ENCODE measurements at regions not wholly inside any gene's neighbourhood (a gene's known extent, or its start where the extent isn't known, plus 50 kb on each side); places are given as distances from the start of the nearest gene placed in this dataset.

GRCh38 chr6:167494698-167495435 lies 170.0 kb downstream of the TTLL2 start:
- Mint-ChIP-seq H3K27me3 (ENCODE audit: low read depth) (peaks cover 12% of the 10 kb centered on the region), H3K4me3 (no peak overlapping the region), H3K4me1 (ENCODE audit: low read depth) (no peaks in the 10 kb centered on the region), H3K36me3 (ENCODE audit: insufficient read depth) (no peaks in the 10 kb centered on the region), H3K9me3 (no peaks in the 10 kb centered on the region)
- ATAC-seq (no peak), DNase-seq (no peak)

- no peak for DNase-seq
- no peak overlapping the region for H3K4me3 Mint-ChIP-seq
- H3K27me3 Mint-ChIP-seq (ENCODE audit: low read depth) = peaks cover 11% of the 10 kb centered on the region
- no peak for ATAC-seq
- no peaks in the 10 kb centered on the region for H3K4me1 Mint-ChIP-seq (ENCODE audit: low read depth)
- H3K9me3 Mint-ChIP-seq = no peaks in the 10 kb centered on the region
- no peaks in the 10 kb centered on the region for H3K36me3 Mint-ChIP-seq (ENCODE audit: insufficient read depth)
Observed at GRCh38 chr6:167495506-167496401, 170.9 kb downstream of the TTLL2 start.

DNA sequence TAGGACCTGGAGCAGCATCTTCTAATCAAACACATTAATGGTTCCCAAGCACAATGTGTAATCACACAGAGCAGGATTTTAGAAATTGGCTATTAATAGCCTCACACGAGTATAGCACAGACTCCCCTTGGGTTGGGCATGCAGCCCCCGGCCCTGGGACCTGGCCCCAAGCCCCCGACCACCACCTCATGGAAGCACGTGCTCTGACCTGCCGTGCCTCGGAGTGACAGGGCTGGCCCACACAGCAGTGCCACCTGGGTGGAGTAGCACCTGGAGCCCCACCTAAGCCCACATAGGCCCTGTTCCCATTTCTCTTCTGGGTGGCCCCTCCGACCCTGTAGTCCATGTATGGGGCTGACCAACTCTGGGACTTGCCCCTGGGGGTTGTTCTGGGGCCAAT lies 171.8 kb downstream of the TTLL2 start:
- DNase-seq (no peak), ATAC-seq (no peak)
- no peaks in the 10 kb centered on the region for H3K9me3 Mint-ChIP-seq
- H3K36me3 Mint-ChIP-seq (ENCODE audit: insufficient read depth) = no peaks in the 10 kb centered on the region
- H3K27me3 Mint-ChIP-seq (ENCODE audit: low read depth) = peaks cover 7% of the 10 kb centered on the region
- no peaks in the 10 kb centered on the region for H3K4me1 Mint-ChIP-seq (ENCODE audit: low read depth)
- no peak overlapping the region for H3K4me3 Mint-ChIP-seq

DNA sequence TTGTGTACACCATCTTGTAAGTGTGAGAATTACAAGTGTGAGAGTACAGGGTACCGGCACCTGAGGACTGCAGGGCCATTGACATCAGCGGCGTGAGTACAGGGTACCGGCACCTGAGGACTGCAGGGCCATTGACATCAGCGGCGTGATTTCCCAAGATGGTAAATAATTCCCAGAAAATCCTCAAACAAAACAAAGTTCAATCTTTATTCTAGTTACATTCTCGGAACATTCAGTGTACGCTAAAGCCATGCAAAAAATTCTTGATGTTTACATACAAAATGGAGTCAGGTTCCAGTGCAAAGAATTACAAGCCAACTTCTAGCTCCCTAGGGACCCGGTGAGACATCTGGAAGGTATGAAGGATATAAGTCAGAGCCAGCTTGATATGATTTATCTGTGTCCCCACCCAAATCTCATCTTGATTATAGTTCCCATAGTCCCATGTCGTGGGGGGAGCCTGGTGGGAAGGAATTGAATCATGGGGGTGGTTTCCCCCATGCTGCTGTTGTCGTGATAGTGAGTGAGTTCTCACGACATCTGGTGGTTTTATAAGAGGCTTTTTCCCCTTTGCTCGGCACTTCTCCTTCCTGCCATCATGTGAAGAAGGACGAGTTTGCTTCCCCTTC lies 172.7 kb downstream of the TTLL2 start:
- no peak for ATAC-seq
- Mint-ChIP-seq H3K9me3 (no peaks in the 10 kb centered on the region), H3K27me3 (ENCODE audit: low read depth) (peaks cover 7% of the 10 kb centered on the region), H3K4me1 (ENCODE audit: low read depth) (no peaks in the 10 kb centered on the region), H3K4me3 (no peak overlapping the region), H3K36me3 (ENCODE audit: insufficient read depth) (no peaks in the 10 kb centered on the region)
- no peak for DNase-seq

DNA sequence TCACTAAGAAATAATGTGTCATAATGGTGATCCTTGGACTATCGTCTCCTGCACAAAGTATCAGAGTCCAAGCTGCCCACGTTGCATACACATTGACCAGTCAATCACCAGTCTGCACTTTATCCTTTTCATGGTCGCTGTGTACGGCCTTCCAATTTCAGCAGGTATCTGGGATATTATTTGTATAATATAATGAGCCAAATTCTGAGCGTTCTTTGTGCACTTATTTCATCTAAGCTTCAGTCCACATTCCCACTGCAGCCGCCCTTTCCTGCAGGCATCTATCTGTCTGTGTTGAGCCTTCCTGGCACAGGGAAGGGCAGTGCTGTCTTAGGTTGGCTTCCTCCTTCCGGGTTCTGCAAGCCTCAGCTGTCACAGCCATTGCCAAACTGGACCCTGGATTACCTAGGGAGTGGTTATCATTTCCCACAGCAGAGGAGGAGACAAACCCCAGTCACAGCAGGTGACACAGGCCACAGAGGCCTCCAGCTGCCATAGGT lies 174.3 kb downstream of the TTLL2 start:
- ATAC-seq = no peak
- H3K27me3 Mint-ChIP-seq (ENCODE audit: low read depth) = peaks cover 3% of the 10 kb centered on the region
- H3K9me3 Mint-ChIP-seq = no peaks in the 10 kb centered on the region
- no peak overlapping the region for H3K4me3 Mint-ChIP-seq
- no peaks in the 10 kb centered on the region for H3K4me1 Mint-ChIP-seq (ENCODE audit: low read depth)
- no peak for DNase-seq
- H3K36me3 Mint-ChIP-seq (ENCODE audit: insufficient read depth) = no peaks in the 10 kb centered on the region

DNA sequence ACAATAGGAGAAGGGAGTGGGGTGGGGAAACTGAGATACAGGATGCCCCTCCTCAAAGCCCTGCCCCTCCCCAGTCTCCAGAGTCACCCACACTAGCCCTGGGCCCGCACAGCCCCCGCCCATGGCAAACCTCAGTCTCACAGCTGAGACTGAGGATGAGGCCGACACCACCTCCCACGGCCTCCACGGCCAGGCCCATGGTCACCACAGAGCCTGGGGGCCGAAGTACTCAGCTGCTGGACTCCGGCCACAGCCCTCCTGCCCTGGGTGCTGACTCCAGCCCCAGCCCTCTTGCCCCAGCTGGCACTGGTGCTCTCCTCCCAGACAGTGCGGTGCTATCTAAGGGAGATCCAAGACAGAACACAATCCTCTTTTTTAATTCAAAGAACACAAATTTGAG lies 176.1 kb downstream of the TTLL2 start:
- H3K27me3 Mint-ChIP-seq (ENCODE audit: low read depth) = peaks cover 3% of the 10 kb centered on the region
- H3K4me3 Mint-ChIP-seq = no peak overlapping the region
- no peaks in the 10 kb centered on the region for H3K9me3 Mint-ChIP-seq
- DNase-seq (no peak), ATAC-seq (no peak)
- no peaks in the 10 kb centered on the region for H3K36me3 Mint-ChIP-seq (ENCODE audit: insufficient read depth)
- no peaks in the 10 kb centered on the region for H3K4me1 Mint-ChIP-seq (ENCODE audit: low read depth)

DNA sequence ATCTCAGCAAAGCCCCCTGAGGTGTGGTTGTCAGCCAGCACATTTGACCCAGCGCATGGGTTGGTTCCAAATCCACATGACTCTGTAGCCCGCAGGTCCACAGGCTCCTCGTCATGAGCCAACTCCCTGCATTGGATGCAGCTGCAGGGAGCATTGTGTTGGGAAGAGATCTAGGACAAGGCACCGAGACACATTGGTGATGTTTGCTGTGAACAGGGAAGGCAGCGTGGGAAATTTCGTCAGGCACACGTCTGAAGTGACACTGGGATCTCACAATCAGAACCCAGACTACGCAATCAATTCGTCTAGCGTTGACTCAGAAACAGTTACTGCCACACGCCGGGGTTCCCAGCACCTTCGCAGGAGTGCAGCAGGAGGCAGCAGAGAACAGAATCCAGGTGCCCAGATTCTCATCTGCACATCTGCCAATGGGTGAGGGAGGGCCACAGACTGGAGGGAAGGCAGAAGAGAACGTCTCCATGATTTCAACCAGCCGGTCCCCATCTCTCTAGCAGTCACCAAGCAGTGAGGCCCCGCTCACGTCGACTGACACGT lies 177.0 kb downstream of the TTLL2 start:
- no peaks in the 10 kb centered on the region for H3K9me3 Mint-ChIP-seq
- H3K4me1 Mint-ChIP-seq (ENCODE audit: low read depth) = no peaks in the 10 kb centered on the region
- no peak for ATAC-seq
- H3K36me3 Mint-ChIP-seq (ENCODE audit: insufficient read depth) = no peaks in the 10 kb centered on the region
- H3K27me3 Mint-ChIP-seq (ENCODE audit: low read depth) = peaks cover 3% of the 10 kb centered on the region
- H3K4me3 Mint-ChIP-seq = no peak overlapping the region
- no peak for DNase-seq

DNA sequence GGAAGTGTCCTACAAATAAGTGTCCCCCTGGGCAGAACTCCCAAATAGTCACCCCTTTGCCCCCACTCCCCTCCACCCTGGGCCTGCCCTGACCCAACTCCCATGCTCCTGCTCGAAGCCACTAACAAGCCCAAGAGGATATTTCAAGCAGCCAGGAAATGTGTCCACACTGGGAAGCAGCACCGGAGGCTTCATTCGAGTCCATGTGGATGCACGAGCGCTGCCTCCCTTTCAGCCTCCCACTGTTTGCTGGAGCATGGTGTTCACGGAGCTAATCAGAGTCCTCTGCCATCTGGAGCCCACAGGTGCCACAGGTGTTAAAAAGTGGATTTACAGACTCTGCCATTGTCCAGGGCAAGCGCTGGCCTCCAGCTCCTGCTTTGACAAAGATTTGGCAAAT lies 177.6 kb downstream of the TTLL2 start:
- Mint-ChIP-seq H3K27me3 (ENCODE audit: low read depth) (peaks cover 3% of the 10 kb centered on the region), H3K4me1 (ENCODE audit: low read depth) (no peaks in the 10 kb centered on the region), H3K36me3 (ENCODE audit: insufficient read depth) (no peaks in the 10 kb centered on the region), H3K4me3 (no peak overlapping the region), H3K9me3 (no peaks in the 10 kb centered on the region)
- DNase-seq (no peak), ATAC-seq (no peak)

- ATAC-seq (no peak), DNase-seq (no peak)
- H3K9me3 Mint-ChIP-seq = no peaks in the 10 kb centered on the region
- H3K4me3 Mint-ChIP-seq = no peak overlapping the region
- no peaks in the 10 kb centered on the region for H3K4me1 Mint-ChIP-seq (ENCODE audit: low read depth)
- H3K27me3 Mint-ChIP-seq (ENCODE audit: low read depth) = peaks cover 3% of the 10 kb centered on the region
- H3K36me3 Mint-ChIP-seq (ENCODE audit: insufficient read depth) = no peaks in the 10 kb centered on the region
Observed at GRCh38 chr6:167504385-167504961, 179.6 kb downstream of the TTLL2 start.

DNA sequence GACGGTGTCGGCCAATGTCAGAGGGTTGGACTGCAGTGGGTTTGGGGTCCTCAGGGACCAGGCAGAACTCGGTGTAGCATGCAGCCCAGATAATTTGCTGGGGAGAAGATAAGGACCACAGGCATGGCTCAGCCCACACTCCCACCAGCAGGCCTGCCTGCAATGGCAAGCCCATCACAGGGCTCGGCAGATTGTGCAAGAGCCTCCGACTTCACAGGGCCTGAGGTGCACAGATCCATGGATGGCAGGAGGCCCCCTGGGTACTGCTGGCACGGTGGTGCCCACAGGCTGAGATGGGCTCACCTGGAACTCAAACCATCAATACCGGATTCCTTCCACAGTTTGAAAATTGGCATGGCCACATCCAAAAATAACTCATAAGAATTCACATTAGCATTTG lies 180.3 kb downstream of the TTLL2 start:
- Mint-ChIP-seq H3K4me1 (ENCODE audit: low read depth) (no peaks in the 10 kb centered on the region), H3K4me3 (no peak overlapping the region), H3K27me3 (ENCODE audit: low read depth) (peaks cover 3% of the 10 kb centered on the region), H3K36me3 (ENCODE audit: insufficient read depth) (no peaks in the 10 kb centered on the region), H3K9me3 (no peaks in the 10 kb centered on the region)
- DNase-seq (no peak), ATAC-seq (no peak)

DNA sequence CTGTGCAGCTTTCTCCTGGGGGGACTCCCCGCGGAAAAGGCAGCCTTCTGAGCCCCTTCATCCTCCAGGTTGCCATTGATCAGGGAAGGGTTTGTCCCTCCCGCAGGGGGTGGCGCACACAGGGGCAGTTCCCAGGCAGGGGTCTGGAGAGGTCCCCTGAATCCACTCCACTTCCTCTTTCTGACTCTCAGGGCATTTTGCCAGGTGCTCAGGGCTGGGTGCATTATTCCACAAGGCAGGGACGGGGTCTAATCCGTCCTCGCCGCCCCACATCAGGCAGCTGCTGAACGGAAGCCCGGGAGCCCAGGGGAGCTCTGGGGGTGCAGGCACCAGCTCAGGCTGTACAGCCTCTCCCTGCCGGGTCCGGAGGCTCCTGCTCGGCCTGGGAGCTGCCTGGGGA lies 180.9 kb downstream of the TTLL2 start:
- no peaks in the 10 kb centered on the region for H3K36me3 Mint-ChIP-seq (ENCODE audit: insufficient read depth)
- no peak for ATAC-seq

GRCh38 chr6:167506443-167507301 lies 181.8 kb downstream of the TTLL2 start:
- Mint-ChIP-seq H3K4me1 (ENCODE audit: low read depth) (no peaks in the 10 kb centered on the region), H3K4me3 (no peak overlapping the region), H3K36me3 (ENCODE audit: insufficient read depth) (no peaks in the 10 kb centered on the region), H3K9me3 (no peaks in the 10 kb centered on the region), H3K27me3 (ENCODE audit: low read depth) (peaks cover 3% of the 10 kb centered on the region)
- ATAC-seq = no peak
- no peak for DNase-seq

More for the DNA sequence above, 180.9 kb downstream of the TTLL2 start:
- Mint-ChIP-seq H3K4me1 (ENCODE audit: low read depth) (no peaks in the 10 kb centered on the region), H3K4me3 (no peak overlapping the region), H3K27me3 (ENCODE audit: low read depth) (peaks cover 3% of the 10 kb centered on the region), H3K9me3 (no peaks in the 10 kb centered on the region)
- no peak for DNase-seq

- Mint-ChIP-seq H3K4me1 (ENCODE audit: low read depth) (no peaks in the 10 kb centered on the region), H3K9me3 (no peaks in the 10 kb centered on the region), H3K4me3 (no peak overlapping the region), H3K27me3 (ENCODE audit: low read depth) (peaks cover 5% of the 10 kb centered on the region), H3K36me3 (ENCODE audit: insufficient read depth) (no peaks in the 10 kb centered on the region)
- ATAC-seq (no peak), DNase-seq (no peak)
Observed at GRCh38 chr6:167507376-167507945, 182.6 kb downstream of the TTLL2 start.

Measured in activated T-cell treated with anti-CD3 and anti-CD28 coated beads, Interleukin-2, amount 50 U/mL, for 4 hours (primary cell).